GM21717 (cell line): ENCODE measurements at regions not wholly inside any gene's neighbourhood (a gene's known extent, or its start where the extent isn't known, plus 50 kb on each side); places are given as distances from the start of the nearest gene placed in this dataset.

Experiments
- ATAC-seq: cut with Tn5 transposase; IDR thresholded peaks from one replicate; pipeline ENCODE4 v1.9.1; 2021; ENCODE audit warnings: mild to moderate bottlenecking, moderate library complexity; ENCODE audit not compliant: unreplicated experiment

GRCh38 chr12:68499616-68500015 is 111.1 kb upstream of the RAP1B start:
- no peak for ATAC-seq

- ATAC-seq, result no peak
These were observed 109.5 kb upstream of the RAP1B start for GRCh38 chr12:68501226-68501625.

GRCh38 chr12:68505970-68506369 is 104.7 kb upstream of the RAP1B start:
- no peak for ATAC-seq

- no peak for ATAC-seq
These were observed 104.1 kb upstream of the RAP1B start for GRCh38 chr12:68506619-68507018.

- no peak for ATAC-seq
These were observed 103.0 kb upstream of the RAP1B start for GRCh38 chr12:68507657-68508056.

- no peak for ATAC-seq
These were observed 102.1 kb upstream of the RAP1B start for GRCh38 chr12:68508576-68508975.

GRCh38 chr12:68509242-68509641 is 101.5 kb upstream of the RAP1B start:
- no peak for ATAC-seq

GRCh38 chr12:68510397-68510796 is 100.3 kb upstream of the RAP1B start:
- ATAC-seq, result no peak

GRCh38 chr12:68514807-68515411 is 95.8 kb upstream of the RAP1B start:
- no peak for ATAC-seq

- ATAC-seq, result no peak
These were observed 94.9 kb upstream of the RAP1B start for GRCh38 chr12:68515793-68516192.

- ATAC-seq, result no peak
These were observed 89.3 kb upstream of the RAP1B start for GRCh38 chr12:68521321-68521839.

GRCh38 chr12:68521848-68522502 is 88.7 kb upstream of the RAP1B start:
- ATAC-seq, result no peak

GRCh38 chr12:68529466-68529865 is 81.2 kb upstream of the RAP1B start:
- ATAC-seq, result no peak

- ATAC-seq, result no peak
These were observed 80.8 kb upstream of the RAP1B start for GRCh38 chr12:68529869-68530268.

GRCh38 chr12:68530299-68530698 is 80.4 kb upstream of the RAP1B start:
- ATAC-seq, result no peak

GRCh38 chr12:68530965-68531364 is 79.7 kb upstream of the RAP1B start:
- no peak for ATAC-seq

- ATAC-seq, result no peak
These were observed 78.4 kb upstream of the RAP1B start for GRCh38 chr12:68532204-68532886.

GRCh38 chr12:68532887-68533248 is 77.8 kb upstream of the RAP1B start:
- ATAC-seq, result no peak

GRCh38 chr12:68534108-68534507 is 76.6 kb upstream of the RAP1B start:
- no peak for ATAC-seq

- no peak for ATAC-seq
These were observed 73.7 kb upstream of the RAP1B start for GRCh38 chr12:68536885-68537485.

GRCh38 chr12:68537571-68537970 is 73.1 kb upstream of the RAP1B start:
- ATAC-seq, result no peak
